ENCODE measurements at regions not wholly inside any gene's neighbourhood (a gene's known extent, or its start where the extent isn't known, plus 50 kb on each side); places are given as distances from the start of the nearest gene placed in this dataset.

GRCh38 chr7:89797965-89798598 lies 356.2 kb upstream of the STEAP1 start:
- no peak for DNase-seq (ENCODE audit: low spot score in 2 of 2)
- TF ChIP-seq POLR2A (IDR thresholded peaks at IDR 0.05) (no peak), CTCF (IDR thresholded peaks at IDR 0.05) (no peak)
- no peak overlapping the region for H3K4me3 ChIP-seq (ENCODE audit: low read depth, poor library complexity, severe bottlenecking)
- intact Hi-C loops (cut with DNase I; ENCODE audit: low total_unique reads): no loop called here
- WGBS, 2 donors: 70 to 89% methylated on average over 3 of the region's 3 CpGs

DNA sequence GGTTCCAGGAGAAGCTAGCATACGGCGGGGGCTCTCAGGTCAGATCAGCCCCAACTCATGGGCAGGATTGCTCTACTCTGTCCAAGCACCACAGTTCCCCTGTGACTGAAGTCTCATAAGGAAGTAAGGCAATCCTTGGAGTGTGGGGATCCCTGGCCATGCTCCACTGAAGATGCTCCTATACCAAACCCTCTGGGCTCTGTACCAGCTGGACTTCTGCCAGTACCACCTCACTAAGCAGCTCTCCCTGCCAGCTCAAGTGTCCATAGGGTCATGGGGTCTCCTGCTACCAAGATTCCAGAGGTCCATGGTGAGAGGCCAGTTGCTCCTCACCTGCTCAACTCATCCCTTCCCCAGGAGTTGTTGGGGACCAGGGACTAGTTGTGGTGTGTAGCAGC lies 355.7 kb upstream of the STEAP1 start:
- WGBS, 2 donors: 92 to 97% methylated on average over 2 of the region's 2 CpGs
- TF ChIP-seq POLR2A (IDR thresholded peaks at IDR 0.05): no peak
- no peak for TF ChIP-seq CTCF (IDR thresholded peaks at IDR 0.05)
- intact Hi-C loops (cut with DNase I; ENCODE audit: low total_unique reads): no loop called here
- DNase-seq (ENCODE audit: low spot score in 2 of 2): no peak
- H3K4me3 ChIP-seq (ENCODE audit: low read depth, poor library complexity, severe bottlenecking): no peak overlapping the region

- DNase-seq (ENCODE audit: low spot score in 2 of 2): no peak
- no peak overlapping the region for H3K4me3 ChIP-seq (ENCODE audit: low read depth, poor library complexity, severe bottlenecking)
- intact Hi-C loops (cut with DNase I; ENCODE audit: low total_unique reads): no loop called here
- 85 to 87% methylated on average over 2 of the region's 2 CpGs for WGBS, 2 donors
- TF ChIP-seq POLR2A (IDR thresholded peaks at IDR 0.05) (no peak), CTCF (IDR thresholded peaks at IDR 0.05) (no peak)
Observed at GRCh38 chr7:89800761-89801160, 353.5 kb upstream of the STEAP1 start.

DNA sequence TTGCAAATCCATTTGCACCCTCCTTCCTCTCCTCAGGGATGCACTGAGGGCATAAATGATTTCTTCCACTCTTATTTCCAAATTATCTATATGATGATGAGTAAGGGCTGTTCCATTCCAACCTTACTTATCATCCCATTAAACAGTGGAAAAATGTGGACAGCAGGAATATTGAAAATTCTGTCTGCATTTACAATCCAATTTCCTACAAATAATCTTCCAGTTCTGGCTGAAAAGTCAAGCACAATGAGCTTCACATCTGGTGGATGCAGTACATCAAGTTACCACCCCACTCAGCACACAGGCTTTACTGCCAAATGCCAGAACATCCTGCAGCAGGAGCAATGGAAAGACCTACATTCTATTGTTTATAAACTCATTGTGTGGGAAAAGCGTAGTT lies 345.0 kb upstream of the STEAP1 start:
- H3K4me3 ChIP-seq (ENCODE audit: low read depth, poor library complexity, severe bottlenecking): no peak overlapping the region
- DNase-seq (ENCODE audit: low spot score in 2 of 2): no peak
- WGBS, 2 donors: 66 to 71% methylated on average over 1 of the region's 1 CpG
- intact Hi-C loops (cut with DNase I; ENCODE audit: low total_unique reads): no loop called here
- TF ChIP-seq CTCF (IDR thresholded peaks at IDR 0.05) (no peak), POLR2A (IDR thresholded peaks at IDR 0.05) (no peak)

- WGBS, 2 donors: 80 to 85% methylated on average over 1 of the region's 1 CpG
- TF ChIP-seq CTCF (IDR thresholded peaks at IDR 0.05) (no peak), POLR2A (IDR thresholded peaks at IDR 0.05) (no peak)
- intact Hi-C loops (cut with DNase I; ENCODE audit: low total_unique reads): loop anchor here (10.0 kb wide), 1 partner anchor 58 kb away; no protein-coding TSS in a partner anchor
- DNase-seq (ENCODE audit: low spot score in 2 of 2): no peak
- no peak overlapping the region for H3K4me3 ChIP-seq (ENCODE audit: low read depth, poor library complexity, severe bottlenecking)
Observed at GRCh38 chr7:89813081-89813480, 341.2 kb upstream of the STEAP1 start.

GRCh38 chr7:89826121-89826520 lies 328.1 kb upstream of the STEAP1 start:
- no peak for DNase-seq (ENCODE audit: low spot score in 2 of 2)
- TF ChIP-seq POLR2A (IDR thresholded peaks at IDR 0.05): no peak
- TF ChIP-seq CTCF (IDR thresholded peaks at IDR 0.05): no peak
- no peak overlapping the region for H3K4me3 ChIP-seq (ENCODE audit: low read depth, poor library complexity, severe bottlenecking)
- intact Hi-C loops (cut with DNase I; ENCODE audit: low total_unique reads): no loop called here
- WGBS, 2 donors: 74 to 81% methylated on average over 1 of the region's 1 CpG
